ENCODE measurements at regions not wholly inside any gene's neighbourhood (a gene's known extent, or its start where the extent isn't known, plus 50 kb on each side); places are given as distances from the start of the nearest gene placed in this dataset.

DNA sequence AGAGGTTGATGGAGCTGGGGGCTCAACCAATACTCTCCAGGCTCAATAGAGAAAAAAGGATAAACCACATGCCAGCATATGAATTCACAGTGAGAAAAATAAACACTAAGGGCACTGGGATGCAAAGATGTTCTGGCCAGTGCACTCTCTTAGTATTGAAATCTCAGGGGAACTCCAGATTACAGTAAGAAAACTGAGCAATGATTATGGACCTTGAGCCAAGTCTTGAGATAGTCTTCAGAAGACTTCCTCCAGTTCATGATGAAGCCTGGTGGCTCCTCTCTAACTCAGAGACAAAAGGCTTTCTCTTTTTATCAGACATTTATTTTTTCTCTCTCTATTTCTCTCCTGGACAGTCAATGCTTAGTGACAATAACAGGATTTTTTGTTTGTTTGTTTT lies 139.8 kb upstream of the SPEF2 start:
- Histone ChIP-seq H3K4me3 (ENCODE audit: low read depth, low read length) (no peak overlapping the region), H3K36me3 (replicated peaks) (no peaks in the 10 kb centered on the region), H3K27ac (no peak overlapping the region), H3K27me3 (replicated peaks) (no peaks in the 10 kb centered on the region)
- in situ Hi-C loops (cut with HindIII; ENCODE audit: low pct_ligation_motif_present, low sequenced_read_pairs) = no loop called here
- DNase-seq = no peak
- TF ChIP-seq, protein P1, sequence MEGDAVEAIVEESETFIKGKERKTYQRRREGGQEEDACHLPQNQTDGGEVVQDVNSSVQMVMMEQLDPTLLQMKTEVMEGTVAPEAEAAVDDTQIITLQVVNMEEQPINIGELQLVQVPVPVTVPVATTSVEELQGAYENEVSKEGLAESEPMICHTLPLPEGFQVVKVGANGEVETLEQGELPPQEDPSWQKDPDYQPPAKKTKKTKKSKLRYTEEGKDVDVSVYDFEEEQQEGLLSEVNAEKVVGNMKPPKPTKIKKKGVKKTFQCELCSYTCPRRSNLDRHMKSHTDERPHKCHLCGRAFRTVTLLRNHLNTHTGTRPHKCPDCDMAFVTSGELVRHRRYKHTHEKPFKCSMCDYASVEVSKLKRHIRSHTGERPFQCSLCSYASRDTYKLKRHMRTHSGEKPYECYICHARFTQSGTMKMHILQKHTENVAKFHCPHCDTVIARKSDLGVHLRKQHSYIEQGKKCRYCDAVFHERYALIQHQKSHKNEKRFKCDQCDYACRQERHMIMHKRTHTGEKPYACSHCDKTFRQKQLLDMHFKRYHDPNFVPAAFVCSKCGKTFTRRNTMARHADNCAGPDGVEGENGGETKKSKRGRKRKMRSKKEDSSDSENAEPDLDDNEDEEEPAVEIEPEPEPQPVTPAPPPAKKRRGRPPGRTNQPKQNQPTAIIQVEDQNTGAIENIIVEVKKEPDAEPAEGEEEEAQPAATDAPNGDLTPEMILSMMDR (IDR thresholded peaks at IDR 0.05; ENCODE audit: low read depth, low read length, missing control alignments) = no peak

DNA sequence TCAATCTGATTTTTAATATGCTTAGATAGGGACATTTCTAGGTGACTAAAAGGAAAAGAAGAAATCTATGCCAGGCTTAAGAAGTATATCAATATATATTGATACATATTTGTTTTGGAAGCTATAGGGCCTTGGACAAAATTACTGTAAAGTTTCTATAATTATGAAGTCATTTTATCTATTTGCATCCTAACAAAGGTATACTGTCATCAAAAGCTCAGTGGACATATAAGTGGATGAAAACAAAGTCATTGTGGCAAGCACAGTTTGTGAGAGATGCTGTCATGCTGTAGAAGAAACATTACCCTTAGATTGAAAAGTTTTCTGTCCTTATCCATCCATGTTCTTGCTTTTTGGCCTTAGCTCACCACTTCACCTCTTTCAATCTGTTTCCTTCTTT lies 140.3 kb upstream of the SPEF2 start:
- H3K27ac ChIP-seq = no peak overlapping the region
- TF ChIP-seq, protein P1 (IDR thresholded peaks at IDR 0.05; ENCODE audit: low read depth, low read length, missing control alignments) = no peak
- no peak for DNase-seq
- in situ Hi-C loops (cut with HindIII; ENCODE audit: low pct_ligation_motif_present, low sequenced_read_pairs) = no loop called here
- H3K4me3 ChIP-seq (ENCODE audit: low read depth, low read length) = no peak overlapping the region
- H3K36me3 ChIP-seq (replicated peaks) = no peaks in the 10 kb centered on the region
- no peaks in the 10 kb centered on the region for H3K27me3 ChIP-seq (replicated peaks)

DNA sequence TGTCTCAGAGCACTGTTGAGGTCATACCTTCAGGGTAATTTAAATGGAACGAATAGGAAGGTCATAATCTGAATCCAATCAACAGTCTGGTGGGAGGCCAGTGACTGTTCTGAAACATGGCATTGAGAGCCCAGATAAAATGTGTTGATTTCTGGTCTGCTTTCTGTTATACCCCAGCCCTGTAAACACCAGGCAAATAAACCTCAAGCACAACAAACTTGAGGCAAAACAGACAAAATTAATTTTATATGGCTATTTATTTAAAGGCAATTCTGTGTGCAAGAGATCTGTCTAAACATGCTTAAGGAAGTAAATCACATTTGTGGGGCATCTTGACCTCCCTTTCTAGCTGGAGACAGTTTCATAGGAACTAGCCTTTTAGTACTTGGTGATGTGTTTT lies 140.9 kb upstream of the SPEF2 start:
- TF ChIP-seq, protein P1 (IDR thresholded peaks at IDR 0.05; ENCODE audit: low read depth, low read length, missing control alignments) = no peak
- Histone ChIP-seq H3K36me3 (replicated peaks) (no peaks in the 10 kb centered on the region), H3K27ac (no peak overlapping the region), H3K4me3 (ENCODE audit: low read depth, low read length) (no peak overlapping the region), H3K27me3 (replicated peaks) (no peaks in the 10 kb centered on the region)
- in situ Hi-C loops (cut with HindIII; ENCODE audit: low pct_ligation_motif_present, low sequenced_read_pairs) = no loop called here
- DNase-seq = no peak

DNA sequence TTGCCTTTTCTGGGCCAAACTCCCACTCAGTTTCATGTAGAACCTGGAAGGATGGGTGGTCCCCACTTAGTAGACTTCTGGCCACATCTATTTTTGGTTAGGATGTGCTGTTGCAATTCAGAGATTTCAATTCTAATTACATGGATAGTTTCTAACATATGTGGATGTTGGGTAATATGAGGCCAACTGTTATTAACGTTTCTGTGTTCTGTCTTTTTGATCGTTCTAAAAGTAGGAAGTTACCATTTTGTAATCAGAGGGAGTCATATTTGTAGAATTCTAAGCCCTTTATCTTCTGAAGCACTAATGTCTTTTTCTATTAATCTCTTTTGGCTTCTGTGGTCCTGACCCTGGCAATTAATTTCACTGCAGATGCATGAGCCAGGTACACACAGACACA lies 141.6 kb upstream of the SPEF2 start:
- TF ChIP-seq, protein P1 (IDR thresholded peaks at IDR 0.05; ENCODE audit: low read depth, low read length, missing control alignments) = no peak
- DNase-seq = no peak
- in situ Hi-C loops (cut with HindIII; ENCODE audit: low pct_ligation_motif_present, low sequenced_read_pairs) = no loop called here
- Histone ChIP-seq H3K36me3 (replicated peaks) (no peaks in the 10 kb centered on the region), H3K4me3 (ENCODE audit: low read depth, low read length) (no peak overlapping the region), H3K27me3 (replicated peaks) (no peaks in the 10 kb centered on the region), H3K27ac (no peak overlapping the region)

DNA sequence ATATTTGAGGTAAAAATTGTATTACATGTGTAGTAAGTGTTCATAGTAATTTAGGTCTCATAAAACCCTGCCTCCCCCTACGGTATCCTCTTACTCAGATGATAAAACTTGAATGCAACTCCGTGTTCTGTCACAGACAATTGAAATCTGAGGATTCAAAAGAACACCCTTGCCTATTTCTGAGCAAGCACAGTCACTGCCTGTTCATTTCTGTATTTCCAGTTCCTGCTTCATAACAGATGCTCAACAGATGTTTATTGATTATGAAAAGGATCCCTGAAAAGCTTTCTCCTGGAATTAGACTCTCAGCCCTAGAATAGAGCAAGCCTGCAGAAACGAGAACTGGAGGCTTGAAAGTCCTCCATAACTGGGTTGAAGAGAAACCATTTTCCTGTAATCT lies 144.1 kb upstream of the SPEF2 start:
- Histone ChIP-seq H3K4me3 (ENCODE audit: low read depth, low read length) (no peak overlapping the region), H3K36me3 (replicated peaks) (no peaks in the 10 kb centered on the region), H3K27me3 (replicated peaks) (no peaks in the 10 kb centered on the region), H3K27ac (no peak overlapping the region)
- in situ Hi-C loops (cut with HindIII; ENCODE audit: low pct_ligation_motif_present, low sequenced_read_pairs) = no loop called here
- DNase-seq = no peak
- TF ChIP-seq, protein P1 (IDR thresholded peaks at IDR 0.05; ENCODE audit: low read depth, low read length, missing control alignments) = no peak

DNA sequence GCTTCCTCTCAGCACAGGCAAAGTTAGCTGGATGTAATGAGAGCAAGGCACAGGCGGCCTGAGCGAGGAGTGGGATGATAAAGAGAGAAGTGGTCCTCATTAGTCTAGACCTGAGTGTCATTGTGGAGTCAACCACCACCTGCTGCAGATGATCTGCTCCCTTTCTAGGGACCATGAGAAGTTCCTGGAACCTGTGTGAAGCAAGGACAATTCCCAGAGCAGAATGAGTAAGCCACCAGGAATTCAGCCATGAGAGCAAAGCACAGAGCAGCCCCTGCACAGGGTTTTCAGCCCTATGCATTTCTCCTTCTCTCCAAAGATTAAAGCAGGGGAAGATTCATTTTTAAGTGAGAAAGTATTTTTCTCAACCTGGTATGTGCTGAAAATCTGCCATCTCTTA lies 146.8 kb upstream of the SPEF2 start:
- DNase-seq = peak; percentile 40
- H3K4me3 ChIP-seq (ENCODE audit: low read depth, low read length) = no peak overlapping the region
- no peaks in the 10 kb centered on the region for H3K36me3 ChIP-seq (replicated peaks)
- no peak overlapping the region for H3K27ac ChIP-seq
- in situ Hi-C loops (cut with HindIII; ENCODE audit: low pct_ligation_motif_present, low sequenced_read_pairs) = no loop called here
- TF ChIP-seq, protein P1 (IDR thresholded peaks at IDR 0.05; ENCODE audit: low read depth, low read length, missing control alignments) = no peak
- H3K27me3 ChIP-seq (replicated peaks) = no peaks in the 10 kb centered on the region
